ENCODE measurements at regions not wholly inside any gene's neighbourhood (a gene's known extent, or its start where the extent isn't known, plus 50 kb on each side); places are given as distances from the start of the nearest gene placed in this dataset.

DNA sequence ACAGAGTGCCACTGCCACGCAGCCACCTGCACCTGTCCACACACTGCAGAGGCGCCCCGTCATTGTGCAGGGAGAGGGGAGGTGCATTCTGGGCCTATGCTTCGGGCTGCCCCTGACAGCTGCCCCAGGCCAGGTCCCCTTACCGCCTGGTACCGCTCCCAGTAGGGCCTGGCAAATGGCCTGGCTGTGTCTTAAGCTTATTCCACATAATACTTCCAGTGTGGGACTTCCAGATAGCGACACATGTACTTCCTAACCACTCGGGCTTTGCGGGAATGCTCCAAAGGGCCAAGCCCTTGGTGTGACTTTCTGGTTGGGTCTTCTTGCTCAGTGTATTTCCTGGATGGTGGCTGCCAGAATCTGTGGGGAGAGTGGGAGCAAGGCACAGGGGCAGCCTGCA lies 254.3 kb upstream of the CHRNA7 start:
- Mint-ChIP-seq H3K36me3 (ENCODE audit: low read depth) (no peaks in the 10 kb centered on the region), H3K4me1 (ENCODE audit: low read depth) (no peaks in the 10 kb centered on the region), H3K27ac (ENCODE audit: unreplicated experiment) (no peak overlapping the region), H3K27me3 (ENCODE audit: low read depth) (no peaks in the 10 kb centered on the region), H3K9me3 (ENCODE audit: low read depth) (no peaks in the 10 kb centered on the region), H3K4me3 (ENCODE audit: unreplicated experiment) (no peak overlapping the region)
- DNase-seq (ENCODE audit: low spot score), result no peak
- TF ChIP-seq, protein P1, sequence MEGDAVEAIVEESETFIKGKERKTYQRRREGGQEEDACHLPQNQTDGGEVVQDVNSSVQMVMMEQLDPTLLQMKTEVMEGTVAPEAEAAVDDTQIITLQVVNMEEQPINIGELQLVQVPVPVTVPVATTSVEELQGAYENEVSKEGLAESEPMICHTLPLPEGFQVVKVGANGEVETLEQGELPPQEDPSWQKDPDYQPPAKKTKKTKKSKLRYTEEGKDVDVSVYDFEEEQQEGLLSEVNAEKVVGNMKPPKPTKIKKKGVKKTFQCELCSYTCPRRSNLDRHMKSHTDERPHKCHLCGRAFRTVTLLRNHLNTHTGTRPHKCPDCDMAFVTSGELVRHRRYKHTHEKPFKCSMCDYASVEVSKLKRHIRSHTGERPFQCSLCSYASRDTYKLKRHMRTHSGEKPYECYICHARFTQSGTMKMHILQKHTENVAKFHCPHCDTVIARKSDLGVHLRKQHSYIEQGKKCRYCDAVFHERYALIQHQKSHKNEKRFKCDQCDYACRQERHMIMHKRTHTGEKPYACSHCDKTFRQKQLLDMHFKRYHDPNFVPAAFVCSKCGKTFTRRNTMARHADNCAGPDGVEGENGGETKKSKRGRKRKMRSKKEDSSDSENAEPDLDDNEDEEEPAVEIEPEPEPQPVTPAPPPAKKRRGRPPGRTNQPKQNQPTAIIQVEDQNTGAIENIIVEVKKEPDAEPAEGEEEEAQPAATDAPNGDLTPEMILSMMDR (IDR thresholded peaks at IDR 0.05), result no peak

DNA sequence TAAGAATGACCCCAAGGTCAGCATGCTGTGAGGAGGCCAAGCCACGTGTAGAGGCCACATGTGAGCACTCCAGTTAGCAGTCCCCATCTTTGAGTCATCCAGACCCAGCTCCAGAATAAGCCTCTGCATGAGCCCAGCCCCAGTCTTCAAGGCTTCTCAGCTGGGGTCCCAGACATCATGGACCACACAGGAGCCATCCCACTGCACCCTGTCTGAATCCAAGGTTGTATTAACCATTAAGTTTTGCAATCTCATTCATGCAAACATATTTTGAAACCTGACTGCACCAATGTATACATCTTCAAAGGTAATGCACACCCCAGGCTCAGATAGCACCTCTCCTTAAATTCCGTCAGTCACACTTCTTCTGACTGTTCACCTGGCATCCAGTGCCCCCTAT lies 249.1 kb upstream of the CHRNA7 start:
- no peaks in the 10 kb centered on the region for H3K9me3 Mint-ChIP-seq (ENCODE audit: low read depth)
- no peak for DNase-seq (ENCODE audit: low spot score)
- H3K36me3 Mint-ChIP-seq (ENCODE audit: low read depth), result no peaks in the 10 kb centered on the region
- no peak overlapping the region for H3K4me3 Mint-ChIP-seq (ENCODE audit: unreplicated experiment)
- H3K27me3 Mint-ChIP-seq (ENCODE audit: low read depth), result peaks cover 2% of the 10 kb centered on the region
- H3K4me1 Mint-ChIP-seq (ENCODE audit: low read depth), result no peaks in the 10 kb centered on the region
- TF ChIP-seq, protein P1 (IDR thresholded peaks at IDR 0.05), result no peak
- H3K27ac Mint-ChIP-seq (ENCODE audit: unreplicated experiment), result no peak overlapping the region

DNA sequence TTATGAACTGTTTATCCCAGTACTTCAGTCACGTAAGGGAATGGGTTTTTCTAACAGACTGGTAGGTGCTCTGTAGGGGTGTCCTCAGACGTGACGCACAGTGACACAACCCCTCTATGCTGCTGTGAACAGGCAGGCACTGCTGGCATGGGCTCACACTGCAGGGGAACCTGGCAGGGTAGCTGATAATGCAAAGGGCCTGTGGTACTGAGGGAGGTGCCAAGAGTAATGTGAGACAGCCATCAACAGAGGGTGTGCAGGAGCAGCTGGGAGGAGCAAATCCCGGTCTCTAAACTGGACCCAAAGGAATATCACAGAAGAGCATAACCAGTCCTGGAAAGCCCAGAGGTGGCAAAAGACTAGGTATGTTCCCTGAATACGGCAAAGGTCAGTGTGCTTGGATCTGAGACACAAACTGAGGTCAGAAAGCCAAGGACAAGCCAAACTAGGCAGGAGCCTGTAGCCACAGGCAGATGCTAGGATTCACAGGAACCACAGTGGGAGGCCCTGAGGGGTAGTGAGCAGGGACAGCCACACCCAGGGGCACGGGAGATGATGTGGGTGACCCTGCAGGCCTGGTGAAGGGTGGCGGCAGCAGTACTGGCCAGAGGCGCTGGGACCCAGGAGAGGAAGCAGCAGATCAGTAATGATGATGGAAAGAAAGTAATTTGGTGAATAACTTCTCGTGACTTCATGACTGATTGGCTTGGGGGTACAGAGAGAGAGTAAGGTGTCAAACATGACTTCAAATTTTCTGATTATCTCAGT lies 248.1 kb upstream of the CHRNA7 start:
- H3K27ac Mint-ChIP-seq (ENCODE audit: unreplicated experiment), result no peak overlapping the region
- H3K36me3 Mint-ChIP-seq (ENCODE audit: low read depth), result no peaks in the 10 kb centered on the region
- no peaks in the 10 kb centered on the region for H3K4me1 Mint-ChIP-seq (ENCODE audit: low read depth)
- H3K27me3 Mint-ChIP-seq (ENCODE audit: low read depth), result peaks cover 2% of the 10 kb centered on the region
- TF ChIP-seq, protein P1 (IDR thresholded peaks at IDR 0.05), result no peak
- H3K4me3 Mint-ChIP-seq (ENCODE audit: unreplicated experiment), result no peak overlapping the region
- no peaks in the 10 kb centered on the region for H3K9me3 Mint-ChIP-seq (ENCODE audit: low read depth)
- no peak for DNase-seq (ENCODE audit: low spot score)

DNA sequence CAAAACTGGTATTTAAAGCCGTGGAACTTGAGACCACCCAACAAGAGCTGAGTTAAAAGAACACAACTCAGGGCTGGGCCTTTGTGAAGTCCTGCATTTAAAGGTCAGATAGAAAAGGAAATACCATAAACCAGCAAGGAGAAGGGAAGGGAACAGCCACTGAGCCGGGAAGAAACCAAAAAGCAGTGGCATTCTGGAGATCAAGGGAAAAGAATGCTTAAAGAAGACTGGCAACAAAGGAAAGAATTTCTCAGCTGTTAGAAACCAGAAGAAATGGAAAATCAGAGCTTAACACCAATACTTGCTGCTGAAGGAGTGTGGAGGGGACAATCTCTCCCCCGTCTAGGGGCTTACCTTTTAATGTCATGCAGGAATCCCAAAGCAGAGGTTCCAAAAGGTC lies 247.4 kb upstream of the CHRNA7 start:
- TF ChIP-seq, protein P1 (IDR thresholded peaks at IDR 0.05), result no peak

DNA sequence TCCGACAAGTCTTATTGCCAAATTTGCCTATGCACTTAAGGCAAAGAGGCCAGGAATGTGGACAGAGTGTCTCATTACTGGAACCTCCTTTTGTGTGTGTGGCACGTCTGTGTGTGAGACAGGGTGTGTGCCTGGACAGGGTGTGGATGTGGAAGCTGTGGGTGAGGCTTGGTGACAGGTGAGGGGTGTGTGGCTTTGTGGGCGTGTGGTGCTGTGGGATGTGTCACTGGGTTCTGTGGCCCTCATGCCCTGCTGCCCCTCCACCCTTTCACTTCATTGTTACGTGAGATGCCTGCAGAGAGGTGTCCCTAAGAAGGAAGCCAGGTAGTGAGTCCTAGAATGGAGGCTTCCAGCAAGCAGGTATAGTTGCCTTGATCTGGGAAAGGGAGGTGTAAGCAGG lies 244.0 kb upstream of the CHRNA7 start:
- Mint-ChIP-seq H3K4me1 (ENCODE audit: low read depth) (no peaks in the 10 kb centered on the region), H3K36me3 (ENCODE audit: low read depth) (no peaks in the 10 kb centered on the region), H3K4me3 (ENCODE audit: unreplicated experiment) (no peak overlapping the region), H3K9me3 (ENCODE audit: low read depth) (no peaks in the 10 kb centered on the region), H3K27me3 (ENCODE audit: low read depth) (peaks cover 2% of the 10 kb centered on the region), H3K27ac (ENCODE audit: unreplicated experiment) (no peak overlapping the region)
- TF ChIP-seq, protein P1 (IDR thresholded peaks at IDR 0.05), result no peak
- no peak for DNase-seq (ENCODE audit: low spot score)

More for the DNA sequence above, 247.4 kb upstream of the CHRNA7 start:
- peaks cover 2% of the 10 kb centered on the region for H3K27me3 Mint-ChIP-seq (ENCODE audit: low read depth)
- H3K4me1 Mint-ChIP-seq (ENCODE audit: low read depth), result no peaks in the 10 kb centered on the region
- no peaks in the 10 kb centered on the region for H3K36me3 Mint-ChIP-seq (ENCODE audit: low read depth)
- no peak for DNase-seq (ENCODE audit: low spot score)
- no peaks in the 10 kb centered on the region for H3K9me3 Mint-ChIP-seq (ENCODE audit: low read depth)
- H3K4me3 Mint-ChIP-seq (ENCODE audit: unreplicated experiment), result no peak overlapping the region
- no peak overlapping the region for H3K27ac Mint-ChIP-seq (ENCODE audit: unreplicated experiment)
